SU-DHL-6 (cell line): ENCODE measurements at regions not wholly inside any gene's neighbourhood (a gene's known extent, or its start where the extent isn't known, plus 50 kb on each side); places are given as distances from the start of the nearest gene placed in this dataset.

Source experiments
- H2AFZ ChIP-seq: fragments of 200-600 bp; sonication (generic); 2 replicates; pipeline ENCODE4 v1.6.1; 2014; ENCODE audit warnings: low read depth, mild to moderate bottlenecking, moderate library complexity, mixed read lengths, antibody characterized with exemption, low read length; ENCODE audit not compliant: severe bottlenecking
- H3F3A ChIP-seq: fragments of 200-600 bp; shearing (Covaris generic); 2 replicates; pipeline ENCODE4 v1.6.0; 2016; ENCODE audit warnings: antibody characterized with exemption, mild to moderate bottlenecking; ENCODE audit not compliant: insufficient read depth
- H3K27ac ChIP-seq: fragments of 200-600 bp; sonication (generic); 2 replicates; pipeline ENCODE4 v1.5.1; 2016; ENCODE audit warnings: low read depth, mild to moderate bottlenecking, low read length, moderate library complexity, mixed read lengths
- H3K27me3 ChIP-seq: fragments of 200-600 bp; sonication (generic), shearing (Covaris generic); 2 replicates; pipeline ENCODE4 v1.6.0; 2014; ENCODE audit warnings: mild to moderate bottlenecking, low read length
- H3K36me3 ChIP-seq: fragments of 200-600 bp; sonication (generic); 2 replicates; pipeline ENCODE4 v1.6.1; 2014; ENCODE audit warnings: mild to moderate bottlenecking, low read length, mixed read lengths
- H3K4me2 ChIP-seq: fragments of 300-600, 200-600 bp; shearing (Covaris generic), sonication (generic); 2 replicates; pipeline ENCODE4 v1.6.0; 2014; ENCODE audit warnings: low read length, low read depth, mild to moderate bottlenecking; ENCODE audit not compliant: poor library complexity, severe bottlenecking
- H3K4me3 ChIP-seq: fragments of 200-600 bp; sonication (generic); 2 replicates; pipeline ENCODE4 v1.5.1; 2014; ENCODE audit warnings: antibody characterized with exemption, low read length, mild to moderate bottlenecking, mixed read lengths; ENCODE audit not compliant: insufficient read depth, poor library complexity, severe bottlenecking
- H3K79me2 ChIP-seq: fragments of 200-600 bp; sonication (generic); 2 replicates; pipeline ENCODE4 v1.6.1; 2014; ENCODE audit warnings: mild to moderate bottlenecking, low read length, moderate library complexity; ENCODE audit not compliant: insufficient read depth
- H3K9ac ChIP-seq: fragments of 200-600 bp; sonication (generic); 2 replicates; pipeline ENCODE4 v1.7.0; 2014; ENCODE audit warnings: mild to moderate bottlenecking, low read length
- H3K9me2 ChIP-seq: fragments of 200-600 bp; sonication (generic); replicated peaks from 2 replicates; pipeline ENCODE4 v1.6.1; 2014; ENCODE audit warnings: low read length; ENCODE audit not compliant: insufficient read depth
- H3K9me3 ChIP-seq: fragments of 200-600 bp; sonication (generic); 2 replicates; pipeline ENCODE4 v1.6.1; 2014; ENCODE audit warnings: low read length, mixed read lengths; ENCODE audit not compliant: insufficient read depth
- H4K20me1 ChIP-seq: fragments of 200-600 bp; sonication (generic); 2 replicates; pipeline ENCODE4 v1.6.1; 2014; ENCODE audit warnings: low read depth, mild to moderate bottlenecking, antibody characterized with exemption, low read length, moderate library complexity, mixed read lengths
- EZH2phosphoT487 ChIP-seq: fragments of 200-600 bp; sonication (generic), shearing (Covaris generic); conservative IDR thresholded peaks from 2 replicates; pipeline ENCODE4 v1.6.1; 2018; ENCODE audit warnings: mild to moderate bottlenecking, antibody characterized with exemption, low read length, moderate library complexity, mixed read lengths
- TF ChIP-seq, protein P1 (sequence below): fragments of 200-600 bp; sonication (generic); IDR thresholded peaks from one replicate; pipeline ENCODE4 v1.5.1; 2017; ENCODE audit warnings: antibody characterized with exemption, mild to moderate bottlenecking, low read length, moderate library complexity; ENCODE audit not compliant: insufficient read depth, poor library complexity, severe bottlenecking

DNA sequence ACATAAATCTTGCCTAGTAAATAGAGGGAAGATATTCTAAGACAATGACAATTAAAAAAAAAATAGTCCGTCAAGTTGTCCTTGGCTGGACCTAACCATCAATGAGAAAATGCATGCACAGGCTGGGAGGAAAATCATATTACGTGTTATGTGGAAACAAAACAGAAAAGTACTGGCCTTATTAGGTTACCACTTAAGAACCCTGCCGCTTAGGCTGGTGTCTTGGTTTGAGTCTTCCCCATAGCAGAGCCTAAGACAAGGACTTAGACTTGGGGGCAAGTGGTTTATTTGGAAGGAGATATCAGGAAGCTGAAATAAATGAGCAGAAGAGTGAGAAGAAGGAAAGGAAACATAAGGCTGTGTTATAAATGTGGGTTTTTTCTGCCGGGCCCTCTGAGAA is 186.4 kb downstream of the MRPL39 start:
- no peaks in the 10 kb centered on the region for H4K20me1 ChIP-seq
- no peaks in the 10 kb centered on the region for H3K9me2 ChIP-seq
- H3K36me3 ChIP-seq: no peaks in the 10 kb centered on the region
- no peak overlapping the region for H3K4me3 ChIP-seq
- TF ChIP-seq, protein P1, sequence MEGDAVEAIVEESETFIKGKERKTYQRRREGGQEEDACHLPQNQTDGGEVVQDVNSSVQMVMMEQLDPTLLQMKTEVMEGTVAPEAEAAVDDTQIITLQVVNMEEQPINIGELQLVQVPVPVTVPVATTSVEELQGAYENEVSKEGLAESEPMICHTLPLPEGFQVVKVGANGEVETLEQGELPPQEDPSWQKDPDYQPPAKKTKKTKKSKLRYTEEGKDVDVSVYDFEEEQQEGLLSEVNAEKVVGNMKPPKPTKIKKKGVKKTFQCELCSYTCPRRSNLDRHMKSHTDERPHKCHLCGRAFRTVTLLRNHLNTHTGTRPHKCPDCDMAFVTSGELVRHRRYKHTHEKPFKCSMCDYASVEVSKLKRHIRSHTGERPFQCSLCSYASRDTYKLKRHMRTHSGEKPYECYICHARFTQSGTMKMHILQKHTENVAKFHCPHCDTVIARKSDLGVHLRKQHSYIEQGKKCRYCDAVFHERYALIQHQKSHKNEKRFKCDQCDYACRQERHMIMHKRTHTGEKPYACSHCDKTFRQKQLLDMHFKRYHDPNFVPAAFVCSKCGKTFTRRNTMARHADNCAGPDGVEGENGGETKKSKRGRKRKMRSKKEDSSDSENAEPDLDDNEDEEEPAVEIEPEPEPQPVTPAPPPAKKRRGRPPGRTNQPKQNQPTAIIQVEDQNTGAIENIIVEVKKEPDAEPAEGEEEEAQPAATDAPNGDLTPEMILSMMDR: no peak
- no peak for TF ChIP-seq EZH2phosphoT487
- no peaks in the 10 kb centered on the region for H3K79me2 ChIP-seq
- peaks cover 27% of the 10 kb centered on the region for H3F3A ChIP-seq
- peak overlapping the region; percentile 91 for H2AFZ ChIP-seq
- H3K9me3 ChIP-seq: no peaks in the 10 kb centered on the region
- no peaks in the 10 kb centered on the region for H3K27me3 ChIP-seq
- H3K4me2 ChIP-seq: peak overlapping the region; percentile 68
- no peak overlapping the region for H3K27ac ChIP-seq
- H3K9ac ChIP-seq: no peak overlapping the region

DNA sequence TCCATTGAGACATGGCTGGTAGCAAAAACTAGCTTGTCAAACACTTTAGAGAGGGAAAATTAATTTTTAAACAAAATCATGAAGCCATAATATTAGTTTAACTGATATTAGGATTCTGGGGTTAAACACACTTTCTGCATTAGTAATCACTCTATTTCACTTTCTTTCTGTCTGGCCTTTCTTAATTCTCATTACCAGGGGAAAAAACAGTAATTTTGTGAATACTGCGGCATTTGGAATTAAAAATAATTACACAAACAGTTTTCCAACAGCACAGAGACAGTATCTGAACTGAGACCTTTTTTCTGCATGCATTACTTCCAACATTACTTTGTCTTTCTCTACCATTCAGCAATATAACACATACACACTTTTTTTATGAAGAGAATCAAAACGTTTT is 190.6 kb downstream of the MRPL39 start:
- Histone ChIP-seq H3K36me3 (no peaks in the 10 kb centered on the region), H3K9me2 (no peaks in the 10 kb centered on the region), H3K27me3 (no peaks in the 10 kb centered on the region), H3K27ac (no peak overlapping the region), H4K20me1 (no peaks in the 10 kb centered on the region), H2AFZ (no peak overlapping the region), H3K79me2 (no peaks in the 10 kb centered on the region), H3F3A (no peaks in the 10 kb centered on the region), H3K9me3 (no peaks in the 10 kb centered on the region), H3K9ac (no peak overlapping the region), H3K4me3 (no peak overlapping the region), H3K4me2 (no peak overlapping the region)
- no peak for TF ChIP-seq EZH2phosphoT487
- TF ChIP-seq, protein P1: no peak

DNA sequence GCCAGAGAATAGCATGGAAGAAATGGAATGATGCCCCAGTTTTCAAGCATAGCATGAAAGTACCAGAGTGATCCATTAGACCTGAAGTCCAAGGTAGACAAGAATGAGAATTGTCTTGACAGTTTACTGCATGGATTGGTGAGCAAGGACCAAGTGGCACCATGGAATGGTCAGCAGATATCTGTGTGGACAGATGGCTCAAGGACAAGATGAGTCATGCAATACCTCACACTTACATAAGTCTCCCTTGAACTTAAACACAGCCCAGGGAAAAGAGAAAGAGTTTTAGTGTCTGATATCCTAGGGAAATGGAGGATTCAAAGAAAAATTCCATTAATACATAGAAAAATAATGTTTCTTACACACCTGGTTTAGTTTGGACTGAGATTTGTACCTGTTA is 195.2 kb downstream of the MRPL39 start:
- no peaks in the 10 kb centered on the region for H3K9me3 ChIP-seq
- H3K9ac ChIP-seq: no peak overlapping the region
- H3F3A ChIP-seq: no peaks in the 10 kb centered on the region
- no peak overlapping the region for H2AFZ ChIP-seq
- no peaks in the 10 kb centered on the region for H4K20me1 ChIP-seq
- TF ChIP-seq, protein P1: no peak
- TF ChIP-seq EZH2phosphoT487: no peak
- no peaks in the 10 kb centered on the region for H3K9me2 ChIP-seq
- no peaks in the 10 kb centered on the region for H3K36me3 ChIP-seq
- H3K79me2 ChIP-seq: no peaks in the 10 kb centered on the region
- H3K27ac ChIP-seq: no peak overlapping the region
- no peak overlapping the region for H3K4me2 ChIP-seq
- no peaks in the 10 kb centered on the region for H3K27me3 ChIP-seq
- H3K4me3 ChIP-seq: no peak overlapping the region
